NCI-H526 (cell line): ENCODE measurements at regions not wholly inside any gene's neighbourhood (a gene's known extent, or its start where the extent isn't known, plus 50 kb on each side); places are given as distances from the start of the nearest gene placed in this dataset.
"Not testable (repeated sequence)": the region's sequence is repeated elsewhere in the genome, so short reads cannot be mapped to it uniquely, and the experiment has no call there.

Experiments used
- DNase-seq, 2 experiments: peaks; one replicate each; lab custom pipeline; 2025; lab: John Stamatoyannopoulos, UW

DNA sequence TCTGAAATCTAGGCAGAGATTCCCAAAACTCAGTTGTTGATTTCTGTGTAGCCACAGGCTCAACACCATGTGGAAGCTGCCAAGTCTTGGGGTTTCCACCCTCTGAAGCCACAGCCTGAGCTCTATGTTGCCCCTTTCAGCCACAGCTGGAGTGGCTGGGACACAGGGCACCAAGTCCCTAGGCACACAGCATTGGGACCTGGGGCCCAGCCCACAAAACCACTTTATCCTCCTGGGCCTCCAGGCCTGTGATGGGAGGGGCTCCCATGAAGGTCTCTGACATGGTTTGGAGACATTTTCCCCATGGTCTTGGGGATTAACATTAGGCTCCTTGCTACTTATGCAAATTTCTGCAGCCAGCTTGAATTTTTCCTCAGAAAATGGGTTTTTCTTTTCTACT, 186.0 kb upstream of the SPOPL start:
- DNase-seq: not testable (repeated sequence)

DNA sequence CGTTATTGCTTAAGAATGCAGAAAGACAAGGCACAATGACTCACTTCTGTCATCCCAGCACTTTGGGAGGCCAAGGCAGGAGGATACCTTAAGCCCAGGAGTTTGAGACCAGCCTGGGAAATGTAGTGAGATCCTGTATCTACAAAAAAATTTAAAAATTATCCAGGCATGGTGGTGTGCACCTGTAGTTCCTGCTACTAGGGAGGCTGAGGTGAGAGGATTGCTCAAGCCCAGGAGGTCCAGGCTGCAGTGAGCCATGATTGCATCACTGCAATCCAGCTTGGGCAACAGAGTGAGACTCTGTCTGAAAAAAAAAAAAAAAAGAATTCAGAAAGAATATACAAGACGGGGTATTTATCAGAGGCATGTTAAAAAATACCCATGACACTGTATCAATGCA, 182.0 kb upstream of the SPOPL start:
- DNase-seq: no peak

DNA sequence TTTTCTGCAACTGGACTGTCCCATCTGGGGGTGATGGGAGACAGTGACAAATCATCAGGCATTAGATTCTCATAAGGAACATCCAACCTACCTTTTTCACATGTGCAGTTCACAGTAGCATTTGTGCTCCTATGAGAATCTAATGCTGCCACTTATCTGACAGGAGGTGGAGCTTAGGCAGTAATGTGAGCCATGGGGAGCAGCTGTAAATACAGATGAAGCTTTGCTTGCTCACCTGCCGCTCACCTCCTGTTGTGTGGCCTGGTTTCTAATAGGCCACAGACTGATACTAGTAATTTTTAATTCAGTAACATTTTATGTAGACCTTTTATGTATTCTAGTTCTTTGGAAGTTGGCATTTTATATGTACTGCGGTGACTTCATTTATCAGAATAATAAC, 180.1 kb upstream of the SPOPL start:
- peak in 1 of 2 experiments; percentile 24 for DNase-seq

DNA sequence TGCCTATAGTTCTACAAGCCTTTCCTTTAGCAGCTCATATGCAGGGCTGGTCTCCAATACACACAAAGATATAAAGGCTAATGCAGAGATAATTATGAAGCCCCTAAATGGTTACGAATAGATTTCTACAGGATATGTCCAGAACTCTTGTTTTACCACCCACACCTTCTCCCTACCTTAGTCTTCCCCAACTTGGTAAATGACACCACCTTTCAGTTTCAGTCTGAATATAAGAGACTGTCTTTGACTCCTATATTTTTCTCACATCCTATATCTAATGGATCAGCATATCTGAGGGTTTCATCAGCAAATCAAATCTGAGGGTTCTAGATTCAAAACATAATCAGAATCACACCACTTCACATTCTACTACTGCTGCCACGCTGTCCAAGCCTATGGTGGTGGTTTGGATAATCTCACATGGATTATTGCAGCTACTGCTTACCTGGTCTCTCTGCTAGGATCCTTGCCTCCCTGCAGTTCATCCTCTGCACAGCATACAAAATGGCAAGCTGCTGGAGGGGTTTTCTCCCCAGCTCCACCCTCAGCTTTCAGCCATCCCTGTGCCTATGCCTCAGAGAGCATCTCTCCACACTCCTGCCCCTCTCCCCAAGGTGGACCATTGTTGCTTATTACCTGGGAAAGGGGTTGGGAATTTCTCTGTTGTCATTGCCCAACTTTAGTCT, 178.0 kb upstream of the SPOPL start:
- DNase-seq: no peak

DNA sequence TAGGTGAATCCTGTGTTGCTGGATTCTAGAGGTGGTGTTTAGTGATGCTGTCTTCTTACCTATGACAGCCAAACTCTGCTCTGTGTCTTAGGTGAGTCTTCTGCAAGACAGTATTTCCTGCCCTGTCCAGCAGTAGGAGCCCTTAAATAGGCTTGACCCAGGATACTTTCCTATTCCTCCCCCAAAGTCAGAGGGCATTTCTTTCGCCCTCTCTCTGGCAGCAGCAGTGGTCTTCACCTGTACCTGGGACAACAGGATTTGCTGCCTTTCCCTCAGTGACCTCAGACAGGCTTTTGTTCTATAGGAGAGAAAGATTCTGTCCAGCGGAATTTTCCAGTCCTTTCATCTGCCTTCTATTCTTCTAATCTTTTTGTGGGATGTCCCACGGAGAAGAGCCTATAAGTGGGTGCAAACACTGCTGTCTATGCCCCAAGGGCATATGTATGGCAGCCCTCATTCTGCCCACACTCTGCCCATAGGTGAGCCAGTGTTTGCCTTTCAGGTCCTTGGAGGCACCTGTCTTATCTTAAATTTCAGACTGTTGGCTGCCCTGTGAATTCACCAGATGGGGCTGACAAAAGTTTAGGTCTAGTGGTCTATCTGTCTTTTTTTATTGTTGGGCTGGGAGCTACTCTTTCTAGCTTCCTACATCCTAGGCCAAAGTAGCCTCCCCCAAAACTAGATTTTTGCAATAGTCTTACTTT, 177.3 kb upstream of the SPOPL start:
- no peak for DNase-seq

DNA sequence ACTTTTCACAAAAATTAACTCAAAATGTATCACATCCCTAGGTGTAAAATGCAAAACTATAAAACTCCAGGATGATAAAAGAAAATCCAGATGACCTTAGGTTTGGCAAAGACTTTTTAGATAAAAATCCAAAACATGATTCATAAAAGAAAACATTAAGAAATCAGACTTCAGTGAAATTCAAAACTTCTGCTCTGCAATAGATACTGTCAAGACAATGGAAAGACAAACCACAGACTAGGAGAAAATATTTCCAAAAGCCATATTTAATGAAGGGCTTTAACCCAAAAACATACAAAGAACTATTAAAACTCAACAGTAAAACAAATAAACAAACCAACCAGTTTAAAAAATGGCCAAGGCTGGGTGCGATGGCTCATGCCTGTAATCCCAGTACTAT, 173.6 kb upstream of the SPOPL start:
- DNase-seq: no peak

DNA sequence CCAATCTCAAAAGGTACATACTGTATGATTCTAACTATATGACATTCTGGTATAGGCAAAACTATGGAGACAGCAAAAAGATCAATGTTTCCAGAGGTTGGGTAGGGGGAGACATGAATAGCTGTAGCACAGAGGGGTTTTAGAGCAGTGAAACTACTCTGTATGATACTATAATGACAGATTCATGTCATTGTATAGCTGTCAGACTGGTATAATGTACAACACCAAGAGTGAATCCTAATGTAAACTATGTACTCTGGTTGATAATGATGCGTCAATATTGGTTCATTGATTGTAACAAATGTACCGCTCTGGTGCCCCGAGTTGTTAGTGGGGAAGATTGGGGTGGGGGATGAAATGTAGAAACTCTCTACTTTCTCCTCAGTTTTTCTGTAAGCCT, 172.4 kb upstream of the SPOPL start:
- no peak for DNase-seq

DNA sequence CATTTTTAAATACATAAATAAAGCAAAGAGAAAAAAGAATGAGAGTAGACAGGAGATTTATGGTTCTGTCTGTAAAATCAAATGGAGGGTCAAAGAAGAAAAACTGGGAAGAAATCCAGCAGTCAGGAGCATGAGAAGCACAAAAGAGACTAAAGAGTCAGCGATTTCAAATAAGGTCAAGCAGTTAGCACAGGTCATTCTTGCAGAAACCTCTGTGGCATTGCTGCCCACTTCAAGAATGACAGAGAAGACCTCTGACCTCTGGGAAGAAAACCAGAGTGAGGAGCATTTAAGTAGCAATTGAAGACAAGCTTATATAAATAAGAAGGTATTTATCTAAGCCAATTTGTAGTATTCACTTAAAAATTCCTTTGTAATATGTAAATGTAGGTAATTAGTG, 172.0 kb upstream of the SPOPL start:
- no peak for DNase-seq

DNA sequence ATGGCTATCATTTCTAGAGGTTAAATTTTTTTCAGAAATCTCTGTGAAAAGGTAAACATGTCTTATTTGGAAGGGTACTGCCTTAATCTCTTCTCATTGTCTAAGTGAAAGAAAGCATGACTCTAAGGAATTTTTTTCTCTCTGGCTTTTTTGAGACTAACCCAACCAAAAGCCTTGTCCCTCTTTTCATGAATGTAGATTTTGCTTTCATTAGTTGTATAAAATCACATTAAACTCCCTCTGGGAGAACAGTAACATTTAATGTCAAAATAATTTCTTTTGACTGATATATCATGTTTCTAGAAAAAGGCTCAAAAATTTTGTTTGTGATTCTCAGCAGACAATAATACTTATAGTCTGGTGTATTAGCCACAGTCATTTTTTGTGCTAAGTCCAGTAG, 168.4 kb upstream of the SPOPL start:
- DNase-seq: no peak

DNA sequence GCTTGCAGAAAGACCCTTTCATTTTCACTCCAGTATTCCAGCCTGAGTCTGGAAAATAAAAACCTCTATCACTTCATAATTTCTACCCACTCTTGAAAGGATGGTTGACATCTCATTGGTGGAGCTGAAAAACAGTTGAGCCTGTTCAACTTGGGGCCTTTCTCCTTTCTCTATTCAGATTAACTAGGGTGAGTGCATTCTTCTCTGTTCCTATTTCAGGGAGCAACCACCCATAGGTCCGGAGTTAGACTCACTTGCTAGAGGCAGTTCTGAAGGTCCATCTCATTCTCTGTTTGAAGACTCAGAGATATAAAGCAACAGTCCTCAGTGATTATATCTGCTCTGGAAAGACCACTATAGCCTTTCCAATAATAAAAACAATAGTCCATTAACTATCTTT, 167.9 kb upstream of the SPOPL start:
- no peak for DNase-seq

DNA sequence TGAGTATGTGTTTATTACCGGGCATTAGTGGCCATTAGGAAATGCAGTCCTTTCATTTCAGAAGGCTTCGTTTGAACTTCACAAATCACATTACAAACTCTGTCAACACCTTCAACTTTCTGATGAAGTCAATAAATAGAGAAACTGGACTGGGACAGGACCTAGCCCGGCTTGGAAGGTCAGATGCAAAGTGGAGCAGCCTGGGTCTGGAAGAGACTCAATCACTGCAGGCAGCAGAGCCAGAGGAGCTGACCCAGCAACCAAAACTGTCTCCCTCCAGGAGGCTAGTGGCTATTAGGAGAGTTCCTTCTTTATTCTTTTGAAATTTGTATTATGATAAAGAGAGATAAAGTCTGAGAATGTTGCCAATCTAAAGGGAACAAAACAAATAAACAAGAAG, 167.2 kb upstream of the SPOPL start:
- DNase-seq: no peak

DNA sequence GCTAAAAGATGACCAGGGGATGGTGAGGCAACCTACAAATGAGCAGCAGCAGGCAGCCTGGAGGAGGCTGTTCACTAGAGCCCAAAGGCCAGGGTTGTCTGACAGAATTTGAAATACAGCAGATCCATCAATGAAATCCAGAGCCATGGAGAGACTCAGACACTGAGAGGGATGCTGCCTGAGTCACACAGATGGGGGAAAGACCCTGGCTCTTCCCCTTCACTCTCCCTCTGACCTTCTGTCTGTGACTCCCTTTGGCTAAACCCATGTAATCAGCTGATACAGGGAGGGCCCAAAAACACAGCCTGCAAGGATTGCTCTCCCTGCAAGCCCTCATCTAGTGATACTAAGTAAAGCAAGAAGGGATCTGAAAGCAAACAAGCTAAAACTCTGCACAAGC, 166.5 kb upstream of the SPOPL start:
- DNase-seq: no peak

DNA sequence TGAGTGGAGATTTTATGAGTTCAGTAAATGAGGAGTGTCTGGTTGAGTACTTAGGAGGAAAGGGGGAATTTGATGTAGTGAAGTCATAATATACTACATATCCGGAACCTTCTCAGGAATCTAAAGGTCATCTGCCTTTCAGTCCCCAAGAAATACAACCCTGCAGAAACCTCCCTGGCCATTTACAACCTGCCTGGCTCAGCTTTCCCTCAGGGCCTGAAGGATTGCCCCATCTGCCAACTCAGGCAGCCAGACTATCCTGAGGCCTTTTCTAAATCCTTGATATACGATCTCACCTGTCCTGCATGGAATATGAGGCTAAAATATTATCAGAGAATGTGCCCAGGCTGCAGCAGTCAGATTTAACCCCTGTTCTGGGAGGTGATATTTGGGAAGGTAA, 165.4 kb upstream of the SPOPL start:
- no peak for DNase-seq

DNA sequence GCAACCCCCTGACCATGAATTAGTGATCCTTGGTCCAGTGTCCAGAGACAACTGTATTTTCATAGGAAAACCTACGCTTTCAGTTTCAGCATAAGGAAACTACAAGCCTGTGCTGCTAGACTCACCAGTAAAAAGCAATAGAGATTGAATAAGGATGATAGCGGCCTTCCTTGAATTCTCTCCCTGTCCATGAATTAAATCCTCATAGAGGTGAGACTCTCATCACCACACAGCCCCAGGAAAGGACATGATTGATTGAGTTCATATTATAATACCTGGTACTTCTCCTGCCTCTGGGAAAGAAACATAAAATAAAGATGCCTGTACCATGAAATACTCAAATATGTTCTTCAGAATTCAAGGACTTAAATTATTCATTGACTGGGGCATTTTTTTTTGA, 146.3 kb upstream of the SPOPL start:
- no peak for DNase-seq

DNA sequence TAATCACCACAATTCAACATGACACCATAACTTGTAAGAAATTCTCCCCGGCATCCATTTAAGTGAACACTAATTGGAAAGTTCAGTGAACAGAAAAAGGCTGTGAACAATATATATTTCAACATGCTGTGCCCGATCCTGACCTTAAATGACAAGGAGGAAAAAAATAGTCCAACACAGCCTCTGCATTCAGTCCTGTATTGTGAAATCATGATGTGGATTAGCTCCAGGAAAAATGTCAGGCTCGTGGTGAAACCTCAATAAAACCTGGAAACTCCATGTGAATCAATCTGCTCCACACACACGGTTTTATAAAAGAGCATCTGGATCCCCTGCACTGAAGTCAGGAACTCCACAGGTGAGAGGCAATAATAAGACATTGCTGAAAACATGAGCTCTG, 145.4 kb upstream of the SPOPL start:
- no peak for DNase-seq

DNA sequence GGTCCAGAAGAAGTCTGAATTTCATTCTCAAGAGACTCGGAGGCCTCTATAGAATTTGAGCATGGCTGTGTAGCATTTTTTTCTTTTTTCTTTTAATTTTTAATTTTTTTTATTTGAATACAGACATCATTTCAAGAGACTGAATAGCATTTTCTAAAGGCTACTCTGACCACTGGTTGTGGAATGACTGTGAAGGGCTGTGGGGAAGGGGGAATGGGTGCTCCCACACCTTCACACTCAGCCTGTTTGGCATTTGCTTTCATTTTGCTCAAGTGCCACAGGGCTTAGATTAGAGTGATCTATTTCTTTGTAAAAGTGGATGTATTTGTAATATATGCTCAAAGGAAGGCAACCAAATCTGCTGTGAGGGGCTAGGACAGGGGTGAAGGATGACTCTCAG, 142.0 kb upstream of the SPOPL start:
- no peak for DNase-seq

DNA sequence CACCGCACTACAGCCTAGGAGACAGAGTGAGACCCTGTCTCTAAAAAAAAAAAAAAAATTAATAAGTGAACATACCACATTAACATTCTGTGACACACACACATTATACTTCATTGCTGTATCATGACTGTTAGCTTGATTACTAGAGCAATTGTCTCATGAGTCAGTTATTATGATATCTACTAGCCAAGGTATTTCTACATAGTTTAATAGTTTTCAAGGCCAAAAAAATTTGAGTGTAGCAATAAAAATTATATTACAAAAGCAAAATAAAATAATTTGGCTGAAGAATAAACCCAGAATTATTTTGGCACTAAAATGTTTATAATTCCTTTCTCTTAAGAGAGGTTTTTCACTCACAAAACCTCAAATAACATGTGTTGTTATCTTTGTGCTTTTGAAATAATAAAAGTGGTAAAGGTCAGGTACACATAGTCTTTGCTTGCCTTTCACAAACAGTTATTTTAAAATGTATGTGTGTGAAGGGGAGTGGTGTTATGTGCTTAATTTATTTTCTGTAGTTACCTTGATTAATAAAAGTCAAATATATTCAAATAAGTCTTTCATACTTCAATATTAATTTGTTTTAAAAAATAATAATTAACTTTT, 136.9 kb upstream of the SPOPL start:
- no peak for DNase-seq

DNA sequence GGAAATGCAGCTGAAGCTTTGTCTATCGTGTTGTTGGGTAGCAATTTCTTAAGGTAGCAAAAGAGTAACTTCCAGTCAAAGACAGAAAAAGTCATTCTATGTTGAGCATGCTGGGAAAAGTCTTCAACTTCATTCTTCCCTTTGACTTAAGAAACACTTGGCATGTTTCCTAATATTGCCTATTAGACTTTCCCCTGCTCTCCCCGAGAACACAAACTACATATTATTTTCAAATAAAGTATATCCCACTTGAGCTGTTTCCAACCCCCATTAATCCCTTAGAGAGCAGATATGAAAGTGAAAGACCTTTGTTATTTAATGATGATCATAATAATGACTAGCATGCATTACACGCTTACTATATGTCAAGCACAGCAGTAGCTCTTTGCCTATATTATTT, 136.0 kb upstream of the SPOPL start:
- DNase-seq: no peak

DNA sequence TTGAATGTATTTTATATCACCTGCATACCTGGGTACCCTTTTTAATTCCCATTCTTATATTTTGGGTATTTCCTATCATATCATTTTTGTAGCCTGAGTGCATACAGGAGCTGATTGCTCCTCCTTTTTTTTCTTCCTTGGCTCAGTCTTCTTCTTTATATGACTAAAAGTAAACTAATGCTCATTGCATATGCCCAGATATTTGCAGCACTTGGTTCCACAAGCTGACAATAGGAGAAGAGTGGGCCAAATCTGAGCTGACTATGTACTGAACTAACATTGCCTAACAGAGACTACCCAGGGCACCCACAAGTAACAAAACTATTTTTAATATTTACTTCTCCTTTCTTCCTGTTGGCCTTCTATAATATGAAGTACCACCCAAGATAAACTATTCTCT, 131.7 kb upstream of the SPOPL start:
- DNase-seq: no peak

DNA sequence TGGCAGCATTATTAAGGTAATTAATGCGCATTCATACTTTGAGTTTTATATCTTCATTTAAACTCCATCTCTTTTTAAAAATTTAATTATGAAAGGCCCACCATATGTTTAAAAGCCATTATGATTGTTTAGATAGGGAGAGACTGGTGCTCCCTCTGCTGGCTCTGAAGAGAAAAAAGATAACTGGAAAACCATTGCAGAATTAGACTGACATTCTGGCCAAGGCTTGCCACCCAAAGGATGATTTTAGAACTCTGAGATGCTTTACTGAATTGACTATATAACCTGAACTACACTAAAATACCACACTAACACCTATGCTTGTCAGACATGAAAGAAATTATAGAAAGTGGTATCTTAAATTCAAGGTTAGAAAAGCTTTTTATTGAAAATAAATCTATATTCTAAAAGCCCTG, 127.6 kb upstream of the SPOPL start:
- DNase-seq: peak; percentile 17 to 59

DNA sequence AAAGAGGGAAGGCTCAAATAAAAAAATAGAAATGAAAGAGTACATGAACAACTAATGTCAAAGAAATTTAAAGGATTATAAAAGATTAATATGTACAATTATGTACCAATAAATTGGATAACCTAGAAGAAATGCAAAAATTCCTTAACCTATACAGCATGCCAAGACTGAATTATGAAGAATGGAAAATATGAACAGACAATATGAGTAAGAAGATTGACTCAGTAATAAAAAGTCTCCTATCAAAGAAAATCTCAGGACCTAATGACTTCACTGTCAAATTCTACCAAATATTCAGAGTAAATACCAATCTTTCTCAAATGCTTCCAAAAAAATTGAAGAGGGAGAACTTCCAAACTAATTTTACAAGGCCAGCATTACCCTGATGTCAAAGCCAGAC, 120.2 kb upstream of the SPOPL start:
- DNase-seq: no peak

DNA sequence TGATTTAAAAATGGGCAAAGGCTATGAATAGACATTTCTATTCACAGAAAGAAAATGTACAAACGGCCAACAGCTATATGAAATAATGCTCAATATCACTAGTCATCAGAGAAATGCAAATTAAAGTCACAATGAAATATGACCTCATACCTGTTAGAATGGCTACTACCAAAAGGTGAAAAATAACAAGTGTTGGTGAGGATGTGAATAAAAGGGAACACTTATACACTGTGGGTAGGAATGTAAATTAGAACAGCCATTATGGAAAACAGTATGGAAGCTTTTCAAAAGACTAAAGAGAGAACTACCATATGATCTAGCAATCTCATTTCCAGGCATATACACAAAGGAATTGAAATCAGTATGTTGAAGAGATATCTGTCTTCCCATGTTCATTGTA, 118.9 kb upstream of the SPOPL start:
- DNase-seq: peak in 1 of 2 experiments; percentile 5

DNA sequence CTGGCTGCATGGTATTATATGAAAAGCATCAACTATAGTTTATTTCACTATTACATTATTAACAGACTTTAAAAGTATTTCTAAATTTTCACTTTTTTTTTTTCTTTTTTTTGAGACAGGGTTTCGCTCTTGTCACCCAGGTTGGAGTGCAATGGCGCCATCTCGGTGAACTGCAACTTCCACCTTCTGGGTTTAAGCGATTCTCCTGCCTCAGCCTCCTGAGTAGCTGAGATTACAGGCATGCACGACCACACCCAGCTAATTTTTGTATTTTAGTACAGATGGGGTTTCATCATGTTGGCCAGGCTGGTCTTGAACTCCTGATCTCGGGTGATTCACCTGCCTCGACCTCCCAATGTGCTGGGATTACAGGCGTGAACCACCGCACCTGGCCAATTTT, 115.4 kb upstream of the SPOPL start:
- not testable (repeated sequence) for DNase-seq

DNA sequence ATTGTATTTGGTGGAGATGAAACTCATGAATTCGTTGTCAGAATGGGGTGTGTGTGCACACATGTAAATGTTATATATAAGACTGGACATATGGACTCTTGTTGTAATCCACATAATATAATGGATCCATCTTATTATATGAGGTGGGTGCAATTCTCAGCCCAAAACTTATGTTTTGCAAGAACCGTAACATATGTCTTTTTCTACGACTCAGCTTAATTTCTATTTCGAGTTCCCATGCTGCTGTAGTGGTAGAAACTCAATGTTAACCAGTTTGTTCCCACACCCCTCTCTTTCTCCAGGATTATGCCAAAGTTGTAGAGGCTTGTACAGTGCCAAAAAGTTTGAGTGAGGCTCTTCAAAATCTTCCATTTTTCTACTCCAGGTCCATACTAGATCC, 112.5 kb upstream of the SPOPL start:
- no peak for DNase-seq
